ENCODE measurements at regions not wholly inside any gene's neighbourhood (a gene's known extent, or its start where the extent isn't known, plus 50 kb on each side); places are given as distances from the start of the nearest gene placed in this dataset.
"Not testable (repeated sequence)": the region's sequence is repeated elsewhere in the genome, so short reads cannot be mapped to it uniquely, and the experiment has no call there.

GRCh38 chr14:35189422-35189821 is 67.1 kb downstream of the PRORP start:
- CTCF ChIA-PET: no interaction called here
- H3K9me2 ChIP-seq: no peaks in the 10 kb centered on the region

GRCh38 chr14:35193161-35193560 is 70.8 kb downstream of the PRORP start:
- Histone ChIP-seq H3F3A (replicated peaks; ENCODE audit: insufficient read depth) (peaks cover 4% of the 10 kb centered on the region), H3K9me3 (no peaks in the 10 kb centered on the region), H3K4me2 (no peak overlapping the region), H3K4me1 (ENCODE audit: control insufficient read depth in 1 of 2, insufficient read depth in 2 of 2, low read depth in 1 of 2, low read length in 1 of 2) (peaks cover 0 to 2% of the 10 kb centered on the region in 2 experiments; a peak in 3 of 4 replicates), H3K27ac (ENCODE audit: low read depth in 2 of 2, low read length in 1 of 2) (no peak overlapping the region), H2AFZ (ENCODE audit: low read depth) (no peak overlapping the region), H3K79me2 (ENCODE audit: insufficient read depth) (no peaks in the 10 kb centered on the region), H3K9me2 (no peaks in the 10 kb centered on the region), H4K20me1 (ENCODE audit: insufficient read depth) (no peaks in the 10 kb centered on the region), H3K36me3 (replicated peaks in 1 of 2; ENCODE audit: control insufficient read depth in 1 of 2, insufficient read depth in 2 of 2, low read length in 1 of 2) (peaks cover 2 to 13% of the 10 kb centered on the region in 2 experiments), H3K4me3 (ENCODE audit: low read depth in 2 of 2, low read length in 1 of 2) (no peak overlapping the region), H3K27me3 (ENCODE audit: insufficient read depth) (no peaks in the 10 kb centered on the region), H3K9ac (no peak overlapping the region)
- TF ChIP-seq USF1 (IDR thresholded peaks at IDR 0.05; ENCODE audit: borderline replicate concordance, low read depth) (no peak), USF2 (IDR thresholded peaks at IDR 0.05; ENCODE audit: borderline replicate concordance, low read depth, low read length) (no peak), FOSL2 (IDR thresholded peaks at IDR 0.05; ENCODE audit: borderline replicate concordance, low read depth) (no peak), EZH2phosphoT487 (IDR thresholded peaks at IDR 0.05; ENCODE audit: borderline replicate concordance, low read depth) (no peak), SMC3 (IDR thresholded peaks at IDR 0.05; ENCODE audit: low read depth, low read length) (no peak), EP300 (IDR thresholded peaks at IDR 0.05; ENCODE audit: borderline replicate concordance in 1 of 2, low read depth in 1 of 2, low read length in 1 of 2) (no peak), GABPA (IDR thresholded peaks at IDR 0.05; ENCODE audit: low read depth) (no peak), RAD21 (IDR thresholded peaks at IDR 0.05; ENCODE audit: low read length) (no peak)
- POLR2A ChIA-PET: no interaction called here
- no peak for DNase-seq
- CTCF ChIA-PET: no interaction called here

More at GRCh38 chr14:35189422-35189821, 67.1 kb downstream of the PRORP start:
- Histone ChIP-seq H3F3A (replicated peaks; ENCODE audit: insufficient read depth) (no peaks in the 10 kb centered on the region), H3K27me3 (ENCODE audit: insufficient read depth) (no peaks in the 10 kb centered on the region), H2AFZ (ENCODE audit: low read depth) (no peak overlapping the region), H3K36me3 (replicated peaks in 1 of 2; ENCODE audit: control insufficient read depth in 1 of 2, insufficient read depth in 2 of 2, low read length in 1 of 2) (peaks cover 2 to 13% of the 10 kb centered on the region in 2 experiments), H3K9ac (no peak overlapping the region), H3K9me3 (no peaks in the 10 kb centered on the region), H3K4me2 (no peak overlapping the region), H3K27ac (ENCODE audit: low read depth in 2 of 2, low read length in 1 of 2) (no peak overlapping the region), H3K4me1 (ENCODE audit: control insufficient read depth in 1 of 2, insufficient read depth in 2 of 2, low read depth in 1 of 2, low read length in 1 of 2) (no peaks in the 10 kb centered on the region; a peak in 1 of 4 replicates), H3K79me2 (ENCODE audit: insufficient read depth) (no peaks in the 10 kb centered on the region), H3K4me3 (ENCODE audit: low read depth in 2 of 2, low read length in 1 of 2) (no peak overlapping the region), H4K20me1 (ENCODE audit: insufficient read depth) (no peaks in the 10 kb centered on the region)
- DNase-seq: no peak
- TF ChIP-seq RAD21 (IDR thresholded peaks at IDR 0.05; ENCODE audit: low read length) (no peak), IRF3 (IDR thresholded peaks at IDR 0.05; ENCODE audit: low read depth, low read length) (no peak)
- 68% methylated on average over 1 of the region's 1 CpG for WGBS (ENCODE audit: low lambda C conversion rate)
- POLR2A ChIA-PET: no interaction called here

- H3K9ac ChIP-seq; DNase-seq; CTCF ChIA-PET; H2AFZ ChIP-seq (ENCODE audit: low read depth); H3F3A ChIP-seq (replicated peaks; ENCODE audit: insufficient read depth); H3K27me3 ChIP-seq (ENCODE audit: insufficient read depth); H3K79me2 ChIP-seq (ENCODE audit: insufficient read depth); POLR2A ChIA-PET; H3K9me2 ChIP-seq; H4K20me1 ChIP-seq (ENCODE audit: insufficient read depth); H3K27ac ChIP-seq (ENCODE audit: low read depth in 2 of 2, low read length in 1 of 2); H3K4me3 ChIP-seq (ENCODE audit: low read depth in 2 of 2, low read length in 1 of 2); H3K9me3 ChIP-seq; H3K4me2 ChIP-seq; H3K4me1 ChIP-seq (ENCODE audit: control insufficient read depth in 1 of 2, insufficient read depth in 2 of 2, low read depth in 1 of 2, low read length in 1 of 2): not testable (repeated sequence)
- 100% methylated on average over 1 of the region's 1 CpG for WGBS (ENCODE audit: low lambda C conversion rate)
- H3K36me3 ChIP-seq (replicated peaks in 1 of 2; ENCODE audit: control insufficient read depth in 1 of 2, insufficient read depth in 2 of 2, low read length in 1 of 2): peaks cover 2 to 13% of the 10 kb centered on the region in 2 experiments
Observed at GRCh38 chr14:35194183-35194582, 71.8 kb downstream of the PRORP start.
